ENCODE measurements at regions not wholly inside any gene's neighbourhood (a gene's known extent, or its start where the extent isn't known, plus 50 kb on each side); places are given as distances from the start of the nearest gene placed in this dataset.
"Not testable (repeated sequence)": the region's sequence is repeated elsewhere in the genome, so short reads cannot be mapped to it uniquely, and the experiment has no call there.

DNA sequence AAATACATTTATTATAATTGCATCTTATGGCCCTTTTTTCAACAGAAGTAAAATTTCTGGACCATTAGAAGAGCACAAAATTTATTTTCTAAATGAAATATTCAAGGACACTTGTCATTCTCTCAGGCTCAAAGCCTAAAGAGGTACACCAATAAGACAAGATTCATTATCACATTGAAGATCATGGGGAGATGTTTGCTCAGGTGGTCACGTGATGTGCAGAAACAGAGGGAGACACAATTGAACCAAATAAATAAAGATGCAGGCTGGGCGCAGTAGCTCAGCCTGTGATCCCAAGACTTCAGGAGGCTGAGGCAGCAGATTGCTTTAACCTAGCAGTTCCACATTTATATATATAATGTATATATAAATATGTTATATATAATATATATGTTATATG, 53.2 kb upstream of the TMEM254 start:
- TF ChIP-seq CTCF (IDR thresholded peaks at IDR 0.05), result no peak
- no peak overlapping the region for H3K4me3 ChIP-seq (ENCODE audit: low read depth, low read length)
- no peaks in the 10 kb centered on the region for H3K79me2 ChIP-seq

GRCh38 chr10:80022408-80023001, 56.0 kb upstream of the TMEM254 start:
- H3K36me3 ChIP-seq (ENCODE audit: control insufficient read depth, insufficient read depth, low read length); H3K27me3 ChIP-seq (ENCODE audit: control insufficient read depth, insufficient read depth, low read length); H3K4me3 ChIP-seq (ENCODE audit: low read depth, low read length); H3K27ac ChIP-seq; H3K4me2 ChIP-seq (ENCODE audit: low read length); H3K4me1 ChIP-seq; H3K9ac ChIP-seq; H3K9me3 ChIP-seq (ENCODE audit: control insufficient read depth, low read length); H3K79me2 ChIP-seq; H2AFZ ChIP-seq: not testable (repeated sequence)

More for the DNA sequence above, 53.2 kb upstream of the TMEM254 start:
- Histone ChIP-seq H3K4me2 (ENCODE audit: low read length) (no peak overlapping the region), H2AFZ (no peak overlapping the region), H3K9ac (no peak overlapping the region), H3K36me3 (ENCODE audit: control insufficient read depth, insufficient read depth, low read length) (no peaks in the 10 kb centered on the region), H3K27me3 (ENCODE audit: control insufficient read depth, insufficient read depth, low read length) (no peaks in the 10 kb centered on the region), H3K4me1 (no peaks in the 10 kb centered on the region), H3K27ac (no peak overlapping the region), H3K9me3 (ENCODE audit: control insufficient read depth, low read length) (no peaks in the 10 kb centered on the region)

DNA sequence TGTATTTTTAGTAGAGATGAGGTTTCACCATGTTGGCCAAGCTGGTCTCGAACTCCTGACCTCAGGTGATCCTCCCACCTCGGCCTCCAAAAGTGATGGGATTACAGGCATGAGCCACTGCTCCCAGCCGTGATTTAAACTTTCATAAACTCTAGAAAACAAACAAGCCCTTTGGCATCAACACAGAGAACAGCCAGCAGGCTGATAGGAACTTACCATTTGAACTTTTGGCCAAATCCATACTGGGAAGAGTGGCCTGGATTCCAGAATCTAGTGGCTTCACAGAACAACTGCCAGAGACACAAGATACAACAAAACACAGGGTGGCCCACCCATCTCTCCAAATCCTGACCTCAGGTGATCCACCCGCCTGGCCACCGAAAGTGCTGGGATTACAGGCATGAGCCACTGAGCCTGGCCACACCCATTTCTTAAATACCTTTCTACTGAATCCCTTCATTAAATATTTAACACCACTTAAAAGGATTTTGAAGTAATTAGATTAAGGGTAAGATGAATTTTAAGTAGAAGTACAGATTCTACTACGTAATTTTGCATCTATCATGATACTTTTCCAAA, 60.0 kb upstream of the TMEM254 start:
- H3K4me2 ChIP-seq (ENCODE audit: low read length); H2AFZ ChIP-seq; H3K9ac ChIP-seq; H3K36me3 ChIP-seq (ENCODE audit: control insufficient read depth, insufficient read depth, low read length); H3K27ac ChIP-seq; H3K4me3 ChIP-seq (ENCODE audit: low read depth, low read length); H3K9me3 ChIP-seq (ENCODE audit: control insufficient read depth, low read length); H3K79me2 ChIP-seq; H3K4me1 ChIP-seq; H3K27me3 ChIP-seq (ENCODE audit: control insufficient read depth, insufficient read depth, low read length): not testable (repeated sequence)

DNA sequence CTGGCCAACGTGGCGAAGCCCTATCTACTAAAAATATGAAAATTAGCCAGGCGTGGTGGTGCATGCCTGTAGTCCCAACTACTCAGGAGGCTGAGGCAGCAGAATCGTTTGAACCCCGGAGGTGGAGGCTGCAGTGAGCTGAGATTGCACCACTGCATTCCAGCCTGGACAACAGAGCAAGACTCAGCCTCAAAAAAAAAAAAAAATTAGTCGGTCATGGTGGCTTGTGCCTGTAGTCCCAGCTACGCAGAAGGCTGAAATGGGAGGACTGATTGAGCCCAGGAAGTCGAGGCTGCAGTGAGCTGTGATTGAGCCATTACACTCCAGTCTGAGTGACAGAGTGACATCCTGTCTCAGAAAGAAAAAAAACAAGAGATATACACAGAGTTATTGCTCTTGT, 61.3 kb upstream of the TMEM254 start:
- H2AFZ ChIP-seq; H3K79me2 ChIP-seq; H3K4me1 ChIP-seq; H3K4me2 ChIP-seq (ENCODE audit: low read length); H3K9ac ChIP-seq; H3K4me3 ChIP-seq (ENCODE audit: low read depth, low read length); H3K27ac ChIP-seq; H3K9me3 ChIP-seq (ENCODE audit: control insufficient read depth, low read length); H3K36me3 ChIP-seq (ENCODE audit: control insufficient read depth, insufficient read depth, low read length); H3K27me3 ChIP-seq (ENCODE audit: control insufficient read depth, insufficient read depth, low read length): not testable (repeated sequence)

- Histone ChIP-seq H3K27ac (no peak overlapping the region), H3K79me2 (no peaks in the 10 kb centered on the region), H3K9ac (no peak overlapping the region)
These were observed 62.3 kb upstream of the TMEM254 start for GRCh38 chr10:80015911-80016830.

GRCh38 chr10:80013139-80013538, 64.2 kb upstream of the SFTPD start:
- H3K4me3 ChIP-seq (ENCODE audit: low read depth, low read length); H3K27me3 ChIP-seq (ENCODE audit: control insufficient read depth, insufficient read depth, low read length); H3K9ac ChIP-seq; H3K4me2 ChIP-seq (ENCODE audit: low read length); H3K27ac ChIP-seq; H3K4me1 ChIP-seq; H3K9me3 ChIP-seq (ENCODE audit: control insufficient read depth, low read length); H3K36me3 ChIP-seq (ENCODE audit: control insufficient read depth, insufficient read depth, low read length); H3K79me2 ChIP-seq: not testable (repeated sequence)
- peak overlapping the region; percentile 42 for H2AFZ ChIP-seq

More at GRCh38 chr10:80015911-80016830, 62.3 kb upstream of the TMEM254 start:
- no peaks in the 10 kb centered on the region for H3K4me1 ChIP-seq
- H3K9me3 ChIP-seq (ENCODE audit: control insufficient read depth, low read length), result no peaks in the 10 kb centered on the region
- no peak for TF ChIP-seq CTCF (IDR thresholded peaks at IDR 0.05)
- H3K36me3 ChIP-seq (ENCODE audit: control insufficient read depth, insufficient read depth, low read length), result no peaks in the 10 kb centered on the region
- no peak overlapping the region for H3K4me2 ChIP-seq (ENCODE audit: low read length)
- no peak overlapping the region for H3K4me3 ChIP-seq (ENCODE audit: low read depth, low read length)
- no peaks in the 10 kb centered on the region for H3K27me3 ChIP-seq (ENCODE audit: control insufficient read depth, insufficient read depth, low read length)
- no peak overlapping the region for H2AFZ ChIP-seq

DNA sequence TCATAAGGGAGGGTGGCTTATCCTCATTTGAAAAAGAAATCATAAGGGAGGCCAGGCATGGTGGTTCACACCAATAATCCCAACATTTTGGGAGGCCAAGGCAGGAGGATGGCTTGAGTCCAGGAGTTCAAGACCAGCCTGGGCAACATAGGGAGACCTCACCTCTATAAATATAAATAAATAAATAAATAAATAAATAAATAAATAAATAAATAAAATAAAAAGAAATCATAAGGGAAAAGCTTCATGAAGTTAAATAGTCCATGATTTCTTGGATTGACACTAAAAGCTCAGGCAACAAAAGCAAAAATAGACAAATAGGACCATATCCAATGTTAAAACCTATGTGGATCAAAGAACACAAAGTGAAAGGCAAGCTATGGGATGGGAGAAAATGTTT, 62.2 kb upstream of the SFTPD start:
- H2AFZ ChIP-seq; H3K27ac ChIP-seq; H3K79me2 ChIP-seq; H3K9ac ChIP-seq; H3K36me3 ChIP-seq (ENCODE audit: control insufficient read depth, insufficient read depth, low read length); H3K4me2 ChIP-seq (ENCODE audit: low read length); H3K27me3 ChIP-seq (ENCODE audit: control insufficient read depth, insufficient read depth, low read length); H3K4me3 ChIP-seq (ENCODE audit: low read depth, low read length); H3K9me3 ChIP-seq (ENCODE audit: control insufficient read depth, low read length); H3K4me1 ChIP-seq: not testable (repeated sequence)

Data from parathyroid adenoma (tissue), 2 donors.